SK-N-SH treated with all-trans-retinoic acid at 6 μM for 48 hours (cell line): ENCODE measurements at regions not wholly inside any gene's neighbourhood (a gene's known extent, or its start where the extent isn't known, plus 50 kb on each side); places are given as distances from the start of the nearest gene placed in this dataset.

Experiments
- ATAC-seq: fragments of 200-7000 bp; cut with Tn5 transposase; 3 replicates; pipeline ENCODE4 v1.9.1; 2020; ENCODE audit warnings: mild to moderate bottlenecking, moderate library complexity
- ARNTL ChIP-seq: fragments of 450-650 bp; formaldehyde crosslinking; IDR thresholded peaks from 2 replicates; pipeline ENCODE4 v1.5.0; 2020; ENCODE audit warnings: low read depth, mild to moderate bottlenecking, moderate library complexity, borderline replicate concordance
- BACH2 ChIP-seq: fragments of 250-450 bp; sonication (Bioruptor Pico); IDR thresholded peaks from 2 replicates; pipeline ENCODE4 v1.9.0; 2021; ENCODE audit warnings: mild to moderate bottlenecking, borderline replicate concordance
- CSDC2 ChIP-seq: fragments of 250-450 bp; sonication (Bioruptor Pico); IDR thresholded peaks from 2 replicates; pipeline ENCODE4 v1.5.0; 2020; ENCODE audit warnings: mild to moderate bottlenecking, moderate library complexity
- ESRRG ChIP-seq: fragments of 250-450 bp; sonication (Bioruptor Pico); IDR thresholded peaks from 2 replicates; pipeline ENCODE4 v1.6.1; 2021; ENCODE audit warnings: mild to moderate bottlenecking
- GLIS3 ChIP-seq: fragments of 250-450 bp; sonication (Bioruptor Pico); IDR thresholded peaks from 2 replicates; pipeline ENCODE4 v1.5.0; 2020; ENCODE audit warnings: mild to moderate bottlenecking, moderate library complexity
- ISL1 ChIP-seq: fragments of 250-450 bp; sonication (Bioruptor Pico); IDR thresholded peaks from 2 replicates; pipeline ENCODE4 v2.1.2; 2022; ENCODE audit warnings: mild to moderate bottlenecking, moderate library complexity
- OSR1 ChIP-seq: fragments of 250-450 bp; sonication (Bioruptor Pico); IDR thresholded peaks from 2 replicates; pipeline ENCODE4 v1.8.0; 2022; ENCODE audit warnings: moderate library complexity, mild to moderate bottlenecking, inconsistent platforms
- PPARA ChIP-seq: fragments of 250-450 bp; sonication (Bioruptor Pico); IDR thresholded peaks from 2 replicates; pipeline ENCODE4 v1.5.0; 2020; ENCODE audit warnings: mild to moderate bottlenecking, borderline replicate concordance
- RARB ChIP-seq: fragments of 250-450 bp; sonication (Bioruptor Pico); IDR thresholded peaks from 2 replicates; pipeline ENCODE4 v1.8.0; 2021; ENCODE audit warnings: mild to moderate bottlenecking, moderate library complexity
- SNAI2 ChIP-seq: fragments of 250-450 bp; sonication (Bioruptor Pico); IDR thresholded peaks from 2 replicates; pipeline ENCODE4 v1.5.0; 2020; ENCODE audit warnings: mild to moderate bottlenecking, moderate library complexity
- TCF4 ChIP-seq: fragments of 250-450 bp; sonication (Bioruptor Pico); IDR thresholded peaks from 2 replicates; pipeline ENCODE4 v1.8.0; 2021; ENCODE audit warnings: mild to moderate bottlenecking, moderate library complexity, borderline replicate concordance
- TOX ChIP-seq: fragments of 250-450 bp; sonication (Bioruptor Pico); IDR thresholded peaks from 2 replicates; pipeline ENCODE4 v1.8.0; 2021; ENCODE audit warnings: mild to moderate bottlenecking, moderate library complexity, borderline replicate concordance
- ZC3H10 ChIP-seq: fragments of 250-450 bp; sonication (Bioruptor Pico); IDR thresholded peaks from 2 replicates; pipeline ENCODE4 v1.5.1; 2021; ENCODE audit warnings: mild to moderate bottlenecking, moderate library complexity
- ZFP3 ChIP-seq: fragments of 250-450 bp; sonication (Bioruptor Pico); IDR thresholded peaks from 2 replicates; pipeline ENCODE4 v1.5.0; 2020; ENCODE audit warnings: mild to moderate bottlenecking, moderate library complexity
- ZFP30 ChIP-seq: fragments of 450-650 bp; formaldehyde crosslinking; IDR thresholded peaks from 2 replicates; pipeline ENCODE4 v1.5.0; 2022; ENCODE audit warnings: mild to moderate bottlenecking, moderate library complexity
- ZNF565 ChIP-seq: fragments of 450-650 bp; formaldehyde crosslinking; conservative IDR thresholded peaks from 2 replicates; pipeline ENCODE4 v1.5.0; 2020; ENCODE audit warnings: low read depth, mild to moderate bottlenecking, moderate library complexity
- ZNF70 ChIP-seq: fragments of 450-650 bp; formaldehyde crosslinking; IDR thresholded peaks from 2 replicates; pipeline ENCODE4 v1.5.0; 2020; ENCODE audit warnings: mild to moderate bottlenecking, moderate library complexity
- ZNF8 ChIP-seq: fragments of 450-650 bp; formaldehyde crosslinking; IDR thresholded peaks from 2 replicates; pipeline ENCODE4 v1.5.0; 2020; ENCODE audit warnings: mild to moderate bottlenecking, moderate library complexity
- TF ChIP-seq, protein P1 (sequence below): fragments of 250-450 bp; sonication (Bioruptor Pico); IDR thresholded peaks from 2 replicates; pipeline ENCODE4 v1.8.0; 2020; ENCODE audit warnings: mild to moderate bottlenecking, moderate library complexity, borderline replicate concordance
- TF ChIP-seq, protein P2 (sequence below): fragments of 250-450 bp; sonication (Bioruptor Pico); IDR thresholded peaks from 2 replicates; pipeline ENCODE4 v1.8.0; 2021; ENCODE audit warnings: low read depth, mild to moderate bottlenecking, moderate library complexity, borderline replicate concordance
- TF ChIP-seq, protein P3 (sequence below): fragments of 250-450 bp; sonication (Bioruptor Pico); IDR thresholded peaks from 2 replicates; pipeline ENCODE4 v1.5.1; 2020; ENCODE audit warnings: low read depth, mild to moderate bottlenecking, moderate library complexity
- TF ChIP-seq, protein P4 (sequence below): fragments of 250-450 bp; sonication (Bioruptor Pico); IDR thresholded peaks from 2 replicates; pipeline ENCODE4 v1.5.1; 2021; ENCODE audit warnings: mild to moderate bottlenecking, moderate library complexity

DNA sequence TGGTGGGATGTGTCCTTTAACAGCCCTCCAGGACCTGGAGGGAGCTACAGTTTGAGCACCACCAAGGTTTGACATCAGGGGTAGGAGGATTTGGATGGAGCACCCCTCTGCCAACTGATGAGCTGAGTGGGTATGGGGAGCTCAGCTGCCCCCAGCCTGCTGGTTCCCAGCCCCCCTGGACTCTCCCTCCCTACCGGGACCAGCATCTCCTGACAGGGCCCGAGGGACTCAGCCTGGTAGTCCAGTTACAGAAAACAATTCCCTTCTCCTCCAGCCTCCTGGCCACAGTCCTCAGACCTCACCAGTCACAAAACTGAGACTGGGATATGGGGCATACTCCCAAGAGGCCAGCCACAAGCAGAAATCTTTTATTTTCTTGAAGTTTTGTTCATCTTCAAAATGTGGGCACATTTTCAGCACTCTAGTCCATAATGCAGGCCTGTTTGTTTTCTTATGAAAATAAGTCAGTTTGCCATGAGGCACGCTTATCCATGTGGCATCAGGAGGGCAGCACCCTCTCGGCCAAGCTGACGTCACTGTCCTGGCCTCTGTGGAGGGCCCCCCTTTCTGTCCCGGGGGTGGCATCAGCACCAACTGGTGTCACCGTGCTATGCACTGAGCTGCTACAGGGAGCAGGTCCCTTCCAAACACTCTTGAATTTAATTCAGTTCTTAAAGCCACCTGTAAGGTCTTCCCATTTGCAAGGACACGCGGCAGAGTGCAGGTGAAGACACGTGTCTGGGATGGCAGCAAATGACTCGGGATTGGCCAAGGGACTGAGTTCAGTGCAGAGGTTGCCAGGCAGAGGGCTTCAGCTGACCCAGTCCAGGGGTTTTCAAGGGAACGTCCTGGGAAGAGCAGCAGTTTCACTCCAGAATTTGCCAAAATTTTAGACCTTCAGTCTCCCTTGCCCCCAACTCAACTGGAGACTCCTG lies 187.6 kb downstream of the GADD45G start:
- ATAC-seq: no peak
- no peak for TF ChIP-seq ZC3H10 (CRISPR knock-in tag)
- no peak for TF ChIP-seq ARNTL
- no peak for TF ChIP-seq RARB (CRISPR knock-in tag)
- TF ChIP-seq ZNF565 (CRISPR knock-in tag): no peak

DNA sequence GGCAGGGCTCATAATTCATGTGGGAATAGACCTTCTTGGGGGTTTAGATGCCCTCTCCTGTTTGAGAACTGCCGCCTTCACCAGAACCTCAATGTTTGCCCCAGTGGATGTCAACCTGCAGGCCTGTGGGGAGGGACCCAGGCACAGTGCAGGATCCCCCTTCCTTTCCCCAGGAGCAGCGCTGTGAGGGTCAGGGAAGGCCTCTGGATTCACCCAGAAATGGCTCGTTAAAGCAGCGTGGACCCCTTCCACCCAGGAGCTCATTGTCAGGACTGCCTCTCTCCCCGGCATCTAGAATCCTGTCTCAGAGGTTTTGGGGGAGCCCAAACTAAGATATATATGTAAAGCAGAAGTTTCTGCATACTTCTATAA lies 188.3 kb downstream of the GADD45G start:
- TF ChIP-seq ARNTL: no peak
- TF ChIP-seq, protein P1, sequence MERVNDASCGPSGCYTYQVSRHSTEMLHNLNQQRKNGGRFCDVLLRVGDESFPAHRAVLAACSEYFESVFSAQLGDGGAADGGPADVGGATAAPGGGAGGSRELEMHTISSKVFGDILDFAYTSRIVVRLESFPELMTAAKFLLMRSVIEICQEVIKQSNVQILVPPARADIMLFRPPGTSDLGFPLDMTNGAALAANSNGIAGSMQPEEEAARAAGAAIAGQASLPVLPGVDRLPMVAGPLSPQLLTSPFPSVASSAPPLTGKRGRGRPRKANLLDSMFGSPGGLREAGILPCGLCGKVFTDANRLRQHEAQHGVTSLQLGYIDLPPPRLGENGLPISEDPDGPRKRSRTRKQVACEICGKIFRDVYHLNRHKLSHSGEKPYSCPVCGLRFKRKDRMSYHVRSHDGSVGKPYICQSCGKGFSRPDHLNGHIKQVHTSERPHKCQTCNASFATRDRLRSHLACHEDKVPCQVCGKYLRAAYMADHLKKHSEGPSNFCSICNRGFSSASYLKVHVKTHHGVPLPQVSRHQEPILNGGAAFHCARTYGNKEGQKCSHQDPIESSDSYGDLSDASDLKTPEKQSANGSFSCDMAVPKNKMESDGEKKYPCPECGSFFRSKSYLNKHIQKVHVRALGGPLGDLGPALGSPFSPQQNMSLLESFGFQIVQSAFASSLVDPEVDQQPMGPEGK (CRISPR knock-in tag): no peak
- TF ChIP-seq GLIS3 (CRISPR knock-in tag): no peak
- TF ChIP-seq ZNF70 (CRISPR knock-in tag): no peak
- TF ChIP-seq ZC3H10 (CRISPR knock-in tag): no peak
- TF ChIP-seq PPARA (CRISPR knock-in tag): no peak
- TF ChIP-seq, protein P2, sequence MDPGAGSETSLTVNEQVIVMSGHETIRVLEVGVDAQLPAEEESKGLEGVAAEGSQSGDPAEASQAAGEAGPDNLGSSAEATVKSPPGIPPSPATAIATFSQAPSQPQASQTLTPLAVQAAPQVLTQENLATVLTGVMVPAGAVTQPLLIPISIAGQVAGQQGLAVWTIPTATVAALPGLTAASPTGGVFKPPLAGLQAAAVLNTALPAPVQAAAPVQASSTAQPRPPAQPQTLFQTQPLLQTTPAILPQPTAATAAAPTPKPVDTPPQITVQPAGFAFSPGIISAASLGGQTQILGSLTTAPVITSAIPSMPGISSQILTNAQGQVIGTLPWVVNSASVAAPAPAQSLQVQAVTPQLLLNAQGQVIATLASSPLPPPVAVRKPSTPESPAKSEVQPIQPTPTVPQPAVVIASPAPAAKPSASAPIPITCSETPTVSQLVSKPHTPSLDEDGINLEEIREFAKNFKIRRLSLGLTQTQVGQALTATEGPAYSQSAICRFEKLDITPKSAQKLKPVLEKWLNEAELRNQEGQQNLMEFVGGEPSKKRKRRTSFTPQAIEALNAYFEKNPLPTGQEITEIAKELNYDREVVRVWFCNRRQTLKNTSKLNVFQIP (CRISPR knock-in tag): no peak
- TF ChIP-seq ZNF565 (CRISPR knock-in tag): no peak
- TF ChIP-seq ZNF8: no peak
- TF ChIP-seq TOX (CRISPR knock-in tag): no peak
- no peak for TF ChIP-seq ISL1 (CRISPR knock-in tag)
- no peak for TF ChIP-seq ESRRG (CRISPR knock-in tag)
- no peak for TF ChIP-seq TCF4 (CRISPR knock-in tag)
- TF ChIP-seq, protein P3, sequence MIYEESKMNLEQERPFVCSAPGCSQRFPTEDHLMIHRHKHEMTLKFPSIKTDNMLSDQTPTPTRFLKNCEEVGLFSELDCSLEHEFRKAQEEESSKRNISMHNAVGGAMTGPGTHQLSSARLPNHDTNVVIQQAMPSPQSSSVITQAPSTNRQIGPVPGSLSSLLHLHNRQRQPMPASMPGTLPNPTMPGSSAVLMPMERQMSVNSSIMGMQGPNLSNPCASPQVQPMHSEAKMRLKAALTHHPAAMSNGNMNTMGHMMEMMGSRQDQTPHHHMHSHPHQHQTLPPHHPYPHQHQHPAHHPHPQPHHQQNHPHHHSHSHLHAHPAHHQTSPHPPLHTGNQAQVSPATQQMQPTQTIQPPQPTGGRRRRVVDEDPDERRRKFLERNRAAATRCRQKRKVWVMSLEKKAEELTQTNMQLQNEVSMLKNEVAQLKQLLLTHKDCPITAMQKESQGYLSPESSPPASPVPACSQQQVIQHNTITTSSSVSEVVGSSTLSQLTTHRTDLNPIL (CRISPR knock-in tag): no peak
- no peak for ATAC-seq

DNA sequence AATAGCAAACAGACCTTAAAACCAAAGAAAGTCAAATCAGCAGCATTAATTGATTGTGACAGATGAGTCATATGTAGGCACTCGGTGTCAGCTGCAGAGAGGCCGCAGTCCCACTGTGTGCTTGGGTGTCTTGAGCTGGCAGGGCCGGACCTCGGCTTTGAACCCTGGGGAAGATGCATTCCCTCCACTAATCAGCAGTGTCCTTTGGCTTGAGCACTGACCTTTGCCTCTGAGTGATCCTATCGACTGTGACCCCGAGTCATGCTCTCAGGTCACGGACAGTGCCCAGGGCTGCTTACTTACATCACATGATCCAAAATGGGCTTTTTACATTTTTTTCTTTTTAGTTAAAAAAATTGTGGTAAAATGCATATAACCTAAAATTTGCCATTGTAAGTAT lies 188.7 kb downstream of the GADD45G start:
- ATAC-seq: no peak
- TF ChIP-seq SNAI2 (CRISPR knock-in tag): no peak
- TF ChIP-seq, protein P1 (CRISPR knock-in tag): no peak
- no peak for TF ChIP-seq ZFP30
- no peak for TF ChIP-seq RARB (CRISPR knock-in tag)
- TF ChIP-seq ZC3H10 (CRISPR knock-in tag): no peak
- no peak for TF ChIP-seq ISL1 (CRISPR knock-in tag)
- TF ChIP-seq, protein P4, sequence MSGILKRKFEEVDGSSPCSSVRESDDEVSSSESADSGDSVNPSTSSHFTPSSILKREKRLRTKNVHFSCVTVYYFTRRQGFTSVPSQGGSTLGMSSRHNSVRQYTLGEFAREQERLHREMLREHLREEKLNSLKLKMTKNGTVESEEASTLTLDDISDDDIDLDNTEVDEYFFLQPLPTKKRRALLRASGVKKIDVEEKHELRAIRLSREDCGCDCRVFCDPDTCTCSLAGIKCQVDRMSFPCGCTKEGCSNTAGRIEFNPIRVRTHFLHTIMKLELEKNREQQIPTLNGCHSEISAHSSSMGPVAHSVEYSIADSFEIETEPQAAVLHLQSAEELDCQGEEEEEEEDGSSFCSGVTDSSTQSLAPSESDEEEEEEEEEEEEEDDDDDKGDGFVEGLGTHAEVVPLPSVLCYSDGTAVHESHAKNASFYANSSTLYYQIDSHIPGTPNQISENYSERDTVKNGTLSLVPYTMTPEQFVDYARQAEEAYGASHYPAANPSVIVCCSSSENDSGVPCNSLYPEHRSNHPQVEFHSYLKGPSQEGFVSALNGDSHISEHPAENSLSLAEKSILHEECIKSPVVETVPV (CRISPR knock-in tag): no peak
- TF ChIP-seq ZNF70 (CRISPR knock-in tag): no peak
- TF ChIP-seq ZNF8: no peak
- no peak for TF ChIP-seq TOX (CRISPR knock-in tag)
- TF ChIP-seq TCF4 (CRISPR knock-in tag): no peak
- no peak for TF ChIP-seq CSDC2 (CRISPR knock-in tag)
- no peak for TF ChIP-seq BACH2 (CRISPR knock-in tag)
- no peak for TF ChIP-seq ESRRG (CRISPR knock-in tag)
- no peak for TF ChIP-seq PPARA (CRISPR knock-in tag)
- TF ChIP-seq, protein P3 (CRISPR knock-in tag): no peak
- TF ChIP-seq OSR1 (CRISPR knock-in tag): no peak
- TF ChIP-seq ZFP3: no peak
- no peak for TF ChIP-seq ZNF565 (CRISPR knock-in tag)
- TF ChIP-seq, all 23 proteins: peak for 0
